ENCODE measurements at regions not wholly inside any gene's neighbourhood (a gene's known extent, or its start where the extent isn't known, plus 50 kb on each side); places are given as distances from the start of the nearest gene placed in this dataset.

DNA sequence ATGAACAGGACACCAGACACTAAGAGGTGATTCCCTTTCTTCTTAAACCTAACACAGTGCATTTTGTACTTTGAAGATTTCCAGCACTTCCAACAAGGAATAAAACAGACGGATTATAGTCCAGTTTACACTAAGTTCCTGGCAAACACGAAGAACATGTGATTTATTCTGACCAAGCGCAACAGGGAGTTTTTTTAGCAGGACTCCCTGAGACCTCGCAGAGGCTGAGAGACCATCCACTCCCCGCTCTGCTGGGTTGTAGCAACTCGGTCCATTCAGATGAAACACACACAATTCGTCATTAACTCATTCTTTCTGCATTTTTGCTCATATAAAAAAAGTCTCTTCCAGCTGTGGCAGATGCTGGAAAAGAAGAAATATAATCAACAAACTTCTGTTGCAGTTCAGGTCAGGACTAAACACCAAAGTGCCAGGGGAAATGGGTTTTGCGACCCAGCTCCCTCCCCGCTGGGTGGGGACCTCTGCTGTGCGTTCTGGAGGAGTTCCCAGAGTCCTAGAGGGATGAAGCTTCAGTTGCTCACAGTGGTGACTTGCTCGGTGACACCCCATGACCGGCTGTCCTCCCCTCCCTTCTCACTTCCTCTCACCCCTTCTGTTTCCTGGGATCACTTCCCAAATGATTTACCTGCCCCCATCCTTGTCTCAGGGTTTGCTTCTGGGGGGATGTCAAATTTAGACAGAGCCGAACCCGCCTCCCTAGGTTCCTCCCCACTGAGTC is 52.5 kb downstream of the KCNF1 start:
- intact Hi-C loops (cut with micrococcal nuclease), result no loop called here

DNA sequence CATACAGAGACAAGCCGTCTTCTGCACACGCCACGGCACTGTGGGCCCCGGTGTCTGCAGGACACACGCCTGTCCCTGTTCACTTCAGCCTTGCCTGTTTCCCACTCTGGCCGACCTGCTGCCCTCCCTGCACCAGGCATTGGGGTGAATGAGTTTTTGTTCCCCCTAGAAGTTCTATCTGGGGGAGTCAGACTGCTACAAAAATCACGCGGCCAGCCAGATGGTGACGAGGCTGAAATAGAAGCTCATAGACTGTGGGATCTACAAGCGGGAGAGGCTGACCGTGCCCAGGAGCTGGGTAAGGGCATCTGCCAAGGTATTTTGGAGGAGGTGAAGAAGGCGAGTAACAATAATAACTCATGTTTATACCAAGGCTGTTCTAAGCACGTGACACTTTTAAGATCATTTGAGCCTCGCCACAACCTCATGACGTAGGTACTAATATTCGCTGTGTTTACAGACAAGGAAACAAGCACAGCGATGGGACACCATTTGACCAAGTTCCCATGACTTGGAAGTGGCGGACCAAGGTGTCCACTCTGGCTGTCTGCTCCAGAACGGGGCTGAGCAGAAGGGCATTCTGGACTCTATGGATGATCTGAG is 53.6 kb downstream of the KCNF1 start:
- intact Hi-C loops (cut with micrococcal nuclease), result no loop called here

DNA sequence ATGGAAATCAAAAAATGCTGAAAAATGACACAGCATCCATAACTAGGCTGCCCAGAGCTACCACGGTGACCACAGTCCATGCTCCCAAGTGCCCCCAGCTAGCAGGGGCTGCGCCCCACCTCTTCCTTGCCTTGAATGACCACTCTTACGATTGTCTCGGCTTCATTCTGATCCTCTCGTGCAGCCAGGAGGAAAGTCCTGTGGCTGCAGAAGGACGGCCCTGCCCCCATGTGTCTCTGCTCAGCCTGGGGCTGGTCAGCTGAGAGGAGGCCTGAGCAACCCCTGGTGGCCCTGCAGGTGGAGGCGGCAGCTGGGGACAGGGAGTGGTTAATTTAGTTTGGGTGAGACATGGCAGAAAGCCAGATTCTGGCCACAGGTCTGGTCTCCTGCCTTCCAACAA is 54.3 kb downstream of the KCNF1 start:
- intact Hi-C loops (cut with micrococcal nuclease), result no loop called here

DNA sequence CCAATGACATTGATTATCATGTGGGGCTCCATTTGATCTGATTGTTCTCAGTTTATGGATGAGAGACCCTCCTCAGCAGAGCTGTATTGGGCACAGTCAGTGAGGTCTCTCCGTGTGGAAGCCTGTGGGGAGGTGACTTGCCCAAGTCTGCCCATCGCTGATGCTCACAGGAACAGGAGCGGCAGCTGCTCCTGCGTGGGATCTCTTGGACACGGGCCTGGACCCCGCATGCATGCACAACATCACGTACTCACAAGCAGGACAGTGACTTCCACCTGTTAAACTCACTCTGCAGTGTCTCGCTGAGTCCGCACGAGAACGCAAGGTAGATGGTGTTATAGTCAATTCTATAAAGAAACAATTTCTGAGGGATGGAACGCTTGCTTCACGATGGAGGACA is 55.0 kb downstream of the KCNF1 start:
- intact Hi-C loops (cut with micrococcal nuclease), result no loop called here

DNA sequence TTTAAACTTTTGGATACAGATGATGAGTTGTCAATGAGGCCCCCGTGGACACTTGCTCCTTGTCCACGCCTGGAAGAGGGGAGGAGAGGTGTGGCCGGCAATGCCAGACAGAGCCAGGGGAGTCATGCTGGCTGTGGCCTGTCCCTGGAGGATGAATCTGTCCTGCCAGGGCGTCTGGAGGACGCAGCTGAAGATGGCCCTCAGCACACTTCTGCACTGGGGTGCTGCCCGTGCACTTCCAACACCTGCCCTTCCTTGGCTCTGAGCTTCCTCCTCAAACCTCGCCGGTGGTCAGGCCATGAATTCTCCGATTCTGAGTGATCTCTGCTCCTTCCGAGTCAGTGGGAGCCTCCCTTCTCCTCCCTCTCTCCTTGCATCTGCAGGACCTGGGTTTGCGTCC is 56.4 kb downstream of the KCNF1 start:
- intact Hi-C loops (cut with micrococcal nuclease), result no loop called here

DNA sequence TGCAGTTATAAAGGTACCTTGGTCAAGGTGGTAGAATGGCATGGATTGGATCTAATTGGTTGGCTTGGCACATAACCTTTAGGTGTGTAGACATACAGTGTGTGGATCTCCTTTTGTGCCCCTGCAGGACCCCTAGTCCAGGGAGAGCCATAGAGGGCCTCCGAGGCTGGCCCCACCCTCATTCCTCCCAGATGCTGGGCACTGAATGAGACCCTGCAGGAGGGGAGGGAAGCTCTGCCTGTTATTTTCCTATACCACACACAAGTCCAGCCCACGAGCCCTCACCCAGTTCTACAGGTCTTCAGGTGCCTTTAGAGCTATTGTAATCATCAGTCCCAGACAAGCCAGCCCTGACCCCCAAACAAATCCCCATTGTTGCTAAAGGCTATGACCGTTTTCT is 58.9 kb downstream of the KCNF1 start:
- intact Hi-C loops (cut with micrococcal nuclease), result no loop called here

DNA sequence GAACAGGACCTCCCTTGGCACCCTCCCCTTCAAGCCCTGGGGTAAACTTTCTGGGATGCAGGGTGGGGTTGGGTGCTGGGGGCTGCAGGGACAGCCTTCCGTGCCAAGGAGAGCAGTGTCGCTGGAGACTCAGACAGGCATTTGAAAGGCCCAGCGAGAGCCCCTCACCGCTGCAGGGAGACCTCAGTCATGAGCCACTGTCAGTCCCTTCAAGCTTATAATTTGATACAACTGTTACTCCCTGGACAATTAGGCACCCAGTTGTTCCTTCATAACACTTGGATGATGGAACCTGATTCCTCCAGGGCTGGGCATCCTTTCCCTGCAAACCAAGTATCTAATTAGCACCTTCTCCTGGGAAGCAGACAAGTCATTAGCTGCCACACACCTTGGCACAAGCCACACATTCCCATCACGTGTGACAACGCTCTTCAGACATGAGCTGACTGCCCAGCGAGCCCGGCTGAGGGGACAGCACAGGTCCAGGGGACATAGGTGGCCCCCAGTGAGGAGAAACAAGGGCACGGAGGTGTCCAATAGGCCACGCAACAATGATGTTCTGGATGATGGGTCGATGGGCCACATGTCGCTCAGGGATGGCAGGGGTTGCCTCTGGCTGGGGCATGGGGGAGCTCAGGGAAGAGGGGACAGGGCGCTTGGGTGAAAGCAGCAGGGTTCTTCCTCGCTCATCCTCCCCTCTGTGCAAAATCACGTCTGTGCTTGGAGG is 59.6 kb downstream of the KCNF1 start:
- intact Hi-C loops (cut with micrococcal nuclease), result no loop called here

DNA sequence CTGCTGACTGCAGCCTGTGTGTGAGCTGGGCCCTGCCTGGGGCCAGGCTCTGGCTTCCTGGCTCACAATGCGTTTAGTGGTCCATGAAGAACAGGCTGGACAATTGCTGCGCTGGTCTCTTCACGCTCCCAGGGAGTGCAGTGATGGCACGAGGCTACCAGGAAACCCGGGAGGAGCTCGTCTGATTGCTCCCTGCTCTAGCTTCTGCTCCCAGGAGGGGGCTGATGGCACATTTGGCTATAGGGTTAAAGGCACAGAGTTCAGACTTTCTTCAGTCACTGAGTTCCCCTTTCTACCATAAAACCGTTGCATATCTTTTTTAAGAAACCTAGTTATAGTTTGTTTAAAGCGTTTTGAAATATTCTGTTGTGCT is 60.1 kb downstream of the KCNF1 start:
- intact Hi-C loops (cut with micrococcal nuclease), result no loop called here

DNA sequence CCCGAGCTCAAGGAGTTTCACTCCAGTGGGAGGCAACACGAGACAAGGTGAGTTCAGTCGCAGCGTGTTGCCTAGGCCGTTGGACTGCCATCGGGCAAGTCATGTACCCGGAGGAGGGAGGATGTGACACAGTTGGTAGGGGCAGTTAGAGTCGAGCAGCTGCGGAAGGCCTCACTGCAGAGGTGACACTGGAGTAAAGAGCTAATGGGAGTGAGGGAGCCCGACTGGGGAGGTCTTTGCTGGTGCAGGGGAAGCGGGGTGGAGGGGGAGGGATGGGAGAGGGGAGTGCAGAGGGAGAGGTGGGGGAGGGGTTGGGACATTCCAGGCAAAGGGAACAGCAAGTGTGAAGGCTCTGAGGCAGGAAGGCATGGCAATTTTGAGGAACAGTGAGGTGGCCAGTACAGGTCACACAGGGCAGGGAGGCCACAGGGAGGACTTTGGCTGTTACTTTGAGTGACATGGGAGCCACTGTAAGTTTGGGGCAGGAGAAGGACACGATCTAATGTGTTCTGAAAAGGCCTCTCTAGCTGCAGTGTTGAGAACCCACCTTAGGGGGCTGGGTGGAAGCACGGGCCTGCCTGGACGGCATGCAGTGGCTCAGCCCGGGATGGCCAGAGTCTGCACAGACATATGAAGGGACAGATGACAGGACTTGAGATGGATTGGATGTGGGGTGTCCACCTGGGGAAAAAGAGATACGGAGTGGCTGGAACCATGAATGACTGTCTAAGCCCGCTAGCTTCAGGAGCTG is 61.1 kb downstream of the KCNF1 start:
- intact Hi-C loops (cut with micrococcal nuclease), result no loop called here

DNA sequence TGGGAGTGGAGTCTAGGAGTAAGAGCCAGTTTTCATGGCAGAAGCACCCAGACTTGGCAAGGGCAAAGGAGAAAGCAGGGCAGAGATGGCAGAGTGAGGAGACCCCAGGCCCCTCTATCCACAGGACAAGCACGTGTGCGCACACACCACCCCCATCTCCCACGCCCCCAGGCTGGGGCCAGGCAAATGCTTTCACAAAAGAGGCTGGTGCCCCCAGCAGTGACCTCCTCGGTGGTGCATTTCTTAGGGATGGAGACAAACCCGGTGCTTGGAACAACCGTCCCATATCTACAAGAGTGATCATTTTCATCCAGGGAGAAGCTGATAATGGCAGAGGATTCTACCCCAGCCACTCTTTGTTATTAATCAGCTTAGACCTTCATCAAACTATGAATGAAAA is 62.0 kb downstream of the KCNF1 start:
- intact Hi-C loops (cut with micrococcal nuclease), result no loop called here

DNA sequence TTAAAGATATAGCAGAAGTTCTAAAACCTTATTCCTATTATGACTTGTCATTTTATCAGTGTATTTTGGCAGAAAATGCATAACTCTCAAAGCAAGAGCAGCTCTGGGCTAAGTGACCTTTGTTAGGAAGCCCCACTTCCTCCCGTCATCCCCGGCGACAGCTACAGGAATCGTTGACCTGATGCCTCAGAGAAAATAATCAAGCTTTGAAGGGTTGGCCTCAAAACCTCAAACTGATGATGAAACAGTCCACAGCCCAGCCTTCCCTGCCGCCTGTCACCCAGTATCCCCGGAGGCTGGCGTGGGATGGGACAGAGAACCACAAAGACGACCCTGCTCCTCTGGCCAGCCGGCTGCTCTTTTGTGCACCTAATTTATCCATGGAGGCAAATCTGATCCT is 65.3 kb downstream of the KCNF1 start:
- intact Hi-C loops (cut with micrococcal nuclease), result no loop called here

DNA sequence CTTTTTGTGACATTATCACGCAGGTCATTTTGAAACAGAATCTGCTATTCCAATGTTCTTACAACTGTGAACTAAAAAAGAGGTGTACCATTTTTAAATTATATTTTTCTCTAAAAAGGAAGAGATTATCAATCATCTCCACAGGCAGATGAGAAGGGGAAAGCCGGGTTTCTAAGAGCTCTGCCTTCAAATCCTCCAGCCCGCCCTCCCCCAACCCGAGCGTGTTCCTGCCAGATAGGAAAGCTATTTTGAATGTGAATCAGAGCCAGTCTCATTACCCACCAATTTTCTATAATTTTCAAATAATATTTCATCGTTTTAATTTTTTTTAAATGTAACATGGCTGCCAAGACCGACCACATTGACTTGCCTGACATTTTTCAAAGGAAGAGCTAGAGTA is 65.9 kb downstream of the KCNF1 start:
- intact Hi-C loops (cut with micrococcal nuclease), result no loop called here

DNA sequence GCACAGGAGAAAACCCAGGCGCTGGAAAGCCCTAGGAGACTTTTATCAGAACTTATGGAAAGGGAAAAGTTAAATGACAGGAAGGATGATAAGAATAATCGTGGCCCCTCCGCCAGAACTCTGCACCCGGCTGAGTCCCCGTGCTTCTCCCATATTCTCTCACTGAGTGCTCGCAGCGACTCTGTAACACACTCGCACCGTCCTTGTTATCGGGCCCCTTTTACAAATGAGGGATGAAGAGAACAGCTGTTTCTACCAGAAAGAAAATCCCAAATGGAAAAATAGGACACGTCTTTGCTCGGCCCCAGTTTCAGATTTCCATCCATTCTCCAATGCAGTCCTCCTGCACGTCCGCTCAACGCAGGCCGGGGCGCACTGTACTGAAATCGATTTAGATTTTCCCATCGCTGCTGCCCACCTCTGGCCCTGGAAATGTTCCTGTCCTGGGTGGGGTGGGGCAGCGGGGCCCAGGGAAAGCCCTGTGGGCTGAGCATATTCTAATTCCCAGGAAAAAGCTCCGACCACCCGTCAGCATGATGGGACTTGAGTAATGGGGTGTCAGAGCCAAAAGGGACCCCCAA is 66.4 kb downstream of the KCNF1 start:
- intact Hi-C loops (cut with micrococcal nuclease), result no loop called here

DNA sequence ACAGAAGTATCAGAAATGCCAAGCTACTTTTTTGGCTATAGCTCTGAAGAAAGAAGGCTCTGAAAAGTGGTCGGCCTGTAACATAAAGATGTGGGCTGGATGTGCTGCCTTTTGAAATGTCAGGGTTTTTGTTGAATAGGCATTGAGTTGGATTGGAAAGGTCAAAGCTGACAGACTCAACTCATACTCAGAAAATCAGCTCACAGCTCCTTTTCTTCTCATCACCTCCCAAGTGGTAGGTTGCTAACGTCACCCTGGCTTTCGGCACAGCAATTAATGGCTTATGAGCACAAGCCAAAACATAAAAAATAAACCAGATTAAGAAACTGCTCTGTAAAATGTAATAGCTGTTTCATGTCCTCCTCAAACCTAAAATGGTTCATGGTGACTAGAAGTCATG is 68.3 kb downstream of the KCNF1 start:
- intact Hi-C loops (cut with micrococcal nuclease), result loop anchor here (10.0 kb wide), 1 partner anchor 145 kb away; no protein-coding TSS in a partner anchor

DNA sequence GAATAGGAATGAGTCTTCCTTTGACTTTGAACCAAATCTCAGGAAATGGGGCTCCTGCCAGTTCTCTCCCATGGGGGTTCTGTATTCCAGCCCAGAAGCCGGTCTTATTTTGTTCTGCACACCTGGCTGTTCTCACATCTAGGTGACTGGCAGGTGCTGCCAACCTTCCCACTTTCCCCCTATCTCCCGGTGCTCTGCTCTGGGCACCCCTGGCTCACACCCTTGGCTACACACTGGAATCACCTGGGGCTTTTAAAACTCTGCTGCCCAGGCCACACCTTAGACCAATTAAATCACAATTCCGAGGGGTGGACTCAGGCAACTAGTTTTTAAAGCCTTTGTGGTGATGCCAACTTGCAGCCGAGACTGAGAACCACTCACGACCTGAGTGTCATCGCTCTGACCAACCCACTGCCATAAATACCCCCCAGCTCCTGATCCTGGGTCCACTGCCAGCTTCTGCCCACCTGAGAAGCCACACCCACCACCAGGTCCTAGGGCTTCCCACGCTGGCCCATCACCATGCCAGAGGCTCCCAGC is 69.2 kb downstream of the KCNF1 start:
- intact Hi-C loops (cut with micrococcal nuclease), result loop anchor here (10.0 kb wide), 1 partner anchor 144 kb away; no protein-coding TSS in a partner anchor

DNA sequence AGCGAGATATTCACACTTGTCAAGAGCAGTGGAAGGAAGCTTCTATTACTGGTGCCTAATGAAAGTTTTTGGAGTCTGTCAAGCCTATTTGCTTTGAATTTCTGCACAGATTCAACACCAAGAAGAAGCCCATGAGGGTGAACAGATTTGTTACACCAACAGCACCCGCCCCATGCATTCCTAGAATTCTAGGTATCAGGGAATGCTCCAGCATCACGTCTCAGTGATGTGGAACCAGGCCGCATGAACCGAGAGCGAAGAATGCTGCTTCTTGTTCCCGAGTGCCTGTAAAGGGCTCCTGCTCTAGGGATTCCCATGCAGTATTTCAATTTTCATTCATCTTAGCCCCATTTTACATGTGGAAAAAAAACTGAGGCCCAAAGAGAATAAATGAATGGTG is 69.7 kb downstream of the KCNF1 start:
- intact Hi-C loops (cut with micrococcal nuclease), result loop anchor here (10.0 kb wide), 1 partner anchor 143 kb away; no protein-coding TSS in a partner anchor

DNA sequence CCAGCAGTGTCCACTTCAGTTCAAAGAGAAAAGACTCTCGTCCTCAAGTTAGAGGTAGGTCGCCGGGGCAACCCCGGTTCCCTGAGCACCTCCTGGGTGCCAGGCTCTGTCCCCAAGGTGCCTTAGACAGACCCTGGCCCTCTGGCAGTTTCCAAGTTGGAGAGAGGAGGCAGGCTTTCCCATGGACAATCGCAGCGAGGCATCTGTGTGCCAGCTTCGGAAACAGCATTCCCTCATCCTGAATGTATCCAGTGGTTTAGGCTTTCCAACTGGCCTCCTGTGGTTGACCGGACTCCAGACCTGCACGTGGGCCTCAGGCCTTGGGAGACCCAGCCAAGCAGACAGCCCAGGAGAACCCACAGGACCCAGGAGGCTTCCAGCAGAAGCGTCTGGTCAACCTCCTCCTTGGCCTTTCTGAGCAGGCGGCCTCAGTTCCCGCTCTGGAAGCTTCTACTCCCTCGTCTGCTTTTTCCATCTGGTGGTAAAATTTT is 70.3 kb downstream of the KCNF1 start:
- intact Hi-C loops (cut with micrococcal nuclease), result loop anchor here (10.0 kb wide), 1 partner anchor 143 kb away; no protein-coding TSS in a partner anchor

DNA sequence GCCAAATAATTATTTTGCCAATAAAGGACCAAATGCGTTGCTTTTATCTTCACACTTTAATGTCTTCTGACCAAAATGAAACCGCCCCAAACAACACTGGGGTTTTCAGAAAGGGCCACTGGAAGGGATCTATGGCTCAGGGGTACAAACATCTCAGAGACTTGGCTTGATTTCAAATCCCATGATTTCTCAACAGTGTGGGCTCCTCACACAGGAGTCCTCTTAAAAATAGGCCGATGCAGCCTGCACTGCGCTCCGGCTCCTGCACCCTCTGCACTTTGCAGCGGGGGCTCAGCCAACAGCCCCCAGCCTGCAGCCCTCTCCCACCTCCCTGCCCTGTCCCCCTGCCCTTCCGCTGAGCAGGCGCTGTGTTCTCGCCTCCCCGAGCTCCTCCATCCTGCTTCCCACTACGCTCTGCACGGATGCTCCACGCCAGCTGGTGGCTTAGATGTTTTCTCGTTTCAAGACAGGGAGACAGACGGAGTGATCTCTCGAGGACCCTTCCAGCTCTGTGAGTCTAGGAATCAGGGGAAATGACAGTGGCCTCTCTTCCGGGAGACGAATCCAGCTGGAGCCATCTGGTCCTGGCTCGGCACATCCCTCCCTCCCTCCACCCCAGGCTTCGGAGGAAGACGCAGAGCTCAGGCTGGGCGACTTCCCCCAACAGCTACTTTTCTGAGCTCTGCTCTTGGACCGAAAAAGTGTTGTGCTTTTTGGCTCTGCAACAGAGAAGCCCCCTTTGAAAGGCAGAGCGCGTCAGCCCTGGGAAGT is 71.4 kb downstream of the KCNF1 start:
- intact Hi-C loops (cut with micrococcal nuclease), result loop anchor here (10.0 kb wide), 1 partner anchor 142 kb away; no protein-coding TSS in a partner anchor

DNA sequence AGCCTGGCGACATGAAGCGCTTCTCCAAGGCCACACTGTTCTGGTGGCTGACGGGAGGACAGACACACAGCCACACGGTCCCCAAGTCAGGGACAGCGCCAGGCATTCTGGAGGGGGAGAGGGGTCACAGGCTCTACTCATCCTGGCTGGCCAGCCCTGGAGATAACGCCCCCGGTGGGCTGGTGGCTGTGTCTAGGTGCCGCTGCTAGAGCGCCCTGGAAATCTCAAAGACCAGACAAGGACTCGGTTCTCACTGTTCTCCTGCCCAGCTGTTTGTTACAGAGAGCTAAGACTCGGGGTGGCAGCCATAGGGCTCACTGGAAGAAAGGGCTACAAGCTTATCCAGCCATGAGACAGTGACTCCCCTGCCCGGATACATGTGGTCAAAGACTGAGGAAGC is 72.0 kb downstream of the KCNF1 start:
- intact Hi-C loops (cut with micrococcal nuclease), result loop anchor here (10.0 kb wide), 1 partner anchor 141 kb away; no protein-coding TSS in a partner anchor
